Loucy (cell line): ENCODE measurements at regions not wholly inside any gene's neighbourhood (a gene's known extent, or its start where the extent isn't known, plus 50 kb on each side); places are given as distances from the start of the nearest gene placed in this dataset.

Source experiments
- H2AFZ ChIP-seq: fragments of 200-600 bp; sonication (generic); 2 replicates; pipeline ENCODE4 v1.6.0; 2016; ENCODE audit warnings: antibody characterized with exemption, mild to moderate bottlenecking, low read length, moderate library complexity
- H3F3A ChIP-seq: fragments of 200-600 bp; 2 replicates; pipeline ENCODE4 v1.6.0; 2016; ENCODE audit warnings: antibody characterized with exemption, low read depth, mild to moderate bottlenecking
- H3K27me3 ChIP-seq: fragments of 200-600 bp; sonication (generic); 2 replicates; pipeline ENCODE4 v1.6.1; 2014; ENCODE audit warnings: low read length, mild to moderate bottlenecking; ENCODE audit not compliant: insufficient read depth, poor library complexity, severe bottlenecking
- H3K36me3 ChIP-seq: fragments of 200-600 bp; sonication (generic); 2 replicates; pipeline ENCODE4 v1.6.1; 2016; ENCODE audit warnings: low read length; ENCODE audit not compliant: insufficient read depth
- H3K4me1 ChIP-seq: fragments of 200-600 bp; sonication (generic); 2 replicates; pipeline ENCODE4 v1.5.1; 2014; ENCODE audit warnings: low read length, mild to moderate bottlenecking; ENCODE audit not compliant: insufficient read depth, poor library complexity, severe bottlenecking
- H3K4me2 ChIP-seq: fragments of 200-600 bp; sonication (generic); 2 replicates; pipeline ENCODE4 v1.6.0; 2014; ENCODE audit warnings: antibody characterized with exemption, low read length, low read depth, mild to moderate bottlenecking; ENCODE audit not compliant: poor library complexity, severe bottlenecking
- H3K4me3 ChIP-seq: fragments of 200-600 bp; sonication (generic); 2 replicates; pipeline ENCODE4 v1.5.1; 2014; ENCODE audit warnings: low read length, mild to moderate bottlenecking, mixed read lengths; ENCODE audit not compliant: poor library complexity, severe bottlenecking
- H3K79me2 ChIP-seq: fragments of 200-600 bp; sonication (generic); 2 replicates; pipeline ENCODE4 v1.6.1; 2014; ENCODE audit warnings: low read length; ENCODE audit not compliant: insufficient read depth
- H3K9ac ChIP-seq: fragments of 200-600 bp; sonication (generic); 2 replicates; pipeline ENCODE4 v1.6.0; 2014; ENCODE audit warnings: mild to moderate bottlenecking, low read depth, low read length, moderate library complexity; ENCODE audit not compliant: poor library complexity, severe bottlenecking
- H3K9me2 ChIP-seq: fragments of 200-600 bp; sonication (generic); replicated peaks from 2 replicates; pipeline ENCODE4 v1.6.1; 2016; ENCODE audit warnings: low read depth, low read length, mixed read lengths
- H3K9me3 ChIP-seq: fragments of 200-600 bp; sonication (generic); 2 replicates; pipeline ENCODE4 v1.6.1; 2014; ENCODE audit warnings: mild to moderate bottlenecking, antibody characterized with exemption, low read length, low read depth; ENCODE audit not compliant: insufficient read depth
- H4K20me1 ChIP-seq: fragments of 200-600 bp; sonication (generic); 2 replicates; pipeline ENCODE4 v1.6.0; 2014; ENCODE audit warnings: antibody characterized with exemption, low read length, mild to moderate bottlenecking; ENCODE audit not compliant: insufficient read depth, poor library complexity, severe bottlenecking
- EZH2phosphoT487 ChIP-seq: fragments of 200-600 bp; IDR thresholded peaks from 2 replicates; pipeline ENCODE4 v1.6.1; 2018; ENCODE audit warnings: antibody characterized with exemption, mild to moderate bottlenecking, moderate library complexity, borderline replicate concordance
- TF ChIP-seq, protein P1 (sequence below): fragments of 200-600 bp; sonication (generic); conservative IDR thresholded peaks from 2 replicates; pipeline ENCODE4 v1.5.1; 2014; ENCODE audit warnings: mild to moderate bottlenecking, antibody characterized with exemption, low read length

DNA sequence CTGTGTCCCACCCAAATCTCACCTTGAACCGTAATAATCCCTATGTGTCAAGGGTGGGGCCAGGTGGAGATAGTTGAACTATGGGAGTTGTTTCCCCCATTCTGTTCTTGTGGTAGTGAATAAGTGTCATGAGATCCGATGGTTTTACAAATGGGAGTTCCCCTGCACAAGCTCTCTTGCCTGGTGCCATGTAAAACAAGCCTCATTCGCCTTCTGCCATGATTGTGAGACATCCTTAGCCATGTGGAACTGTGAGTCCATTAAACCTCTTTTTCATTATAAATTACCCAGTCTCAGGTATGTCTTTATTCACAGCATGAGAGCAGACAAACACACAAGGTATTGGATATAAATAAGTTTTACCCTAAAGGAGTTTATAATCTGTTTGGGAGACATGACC is 121.2 kb downstream of the MMUT start:
- Histone ChIP-seq H3K4me2 (no peak overlapping the region), H2AFZ (no peak overlapping the region), H3K9ac (no peak overlapping the region), H3K4me3 (no peak overlapping the region), H3K4me1 (peaks cover 10% of the 10 kb centered on the region), H3K27me3 (no peaks in the 10 kb centered on the region), H3K9me2 (no peaks in the 10 kb centered on the region), H4K20me1 (no peaks in the 10 kb centered on the region), H3K79me2 (no peaks in the 10 kb centered on the region), H3K36me3 (no peaks in the 10 kb centered on the region), H3F3A (no peaks in the 10 kb centered on the region), H3K9me3 (no peaks in the 10 kb centered on the region)
- TF ChIP-seq, protein P1, sequence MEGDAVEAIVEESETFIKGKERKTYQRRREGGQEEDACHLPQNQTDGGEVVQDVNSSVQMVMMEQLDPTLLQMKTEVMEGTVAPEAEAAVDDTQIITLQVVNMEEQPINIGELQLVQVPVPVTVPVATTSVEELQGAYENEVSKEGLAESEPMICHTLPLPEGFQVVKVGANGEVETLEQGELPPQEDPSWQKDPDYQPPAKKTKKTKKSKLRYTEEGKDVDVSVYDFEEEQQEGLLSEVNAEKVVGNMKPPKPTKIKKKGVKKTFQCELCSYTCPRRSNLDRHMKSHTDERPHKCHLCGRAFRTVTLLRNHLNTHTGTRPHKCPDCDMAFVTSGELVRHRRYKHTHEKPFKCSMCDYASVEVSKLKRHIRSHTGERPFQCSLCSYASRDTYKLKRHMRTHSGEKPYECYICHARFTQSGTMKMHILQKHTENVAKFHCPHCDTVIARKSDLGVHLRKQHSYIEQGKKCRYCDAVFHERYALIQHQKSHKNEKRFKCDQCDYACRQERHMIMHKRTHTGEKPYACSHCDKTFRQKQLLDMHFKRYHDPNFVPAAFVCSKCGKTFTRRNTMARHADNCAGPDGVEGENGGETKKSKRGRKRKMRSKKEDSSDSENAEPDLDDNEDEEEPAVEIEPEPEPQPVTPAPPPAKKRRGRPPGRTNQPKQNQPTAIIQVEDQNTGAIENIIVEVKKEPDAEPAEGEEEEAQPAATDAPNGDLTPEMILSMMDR, result no peak
- no peak for TF ChIP-seq EZH2phosphoT487

DNA sequence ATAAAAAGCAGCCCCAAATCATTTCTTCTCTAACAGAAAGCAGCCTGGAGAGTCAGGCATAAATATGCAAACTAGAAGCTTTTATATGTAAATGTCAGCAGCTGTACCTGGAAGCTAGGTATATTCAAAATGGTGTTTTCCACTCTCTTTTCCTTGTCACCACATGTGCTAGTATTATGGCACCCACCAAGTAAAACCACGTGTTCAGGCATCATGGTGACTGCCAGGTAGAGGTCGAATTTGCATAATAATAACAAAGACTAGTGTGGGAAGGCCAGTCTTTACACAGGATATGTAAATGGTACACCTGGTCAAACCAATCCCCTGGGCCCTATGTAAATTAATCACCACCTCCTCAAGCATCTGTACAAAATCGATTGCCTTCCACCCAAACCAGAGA is 124.0 kb downstream of the MMUT start:
- no peak overlapping the region for H2AFZ ChIP-seq
- no peaks in the 10 kb centered on the region for H3K9me2 ChIP-seq
- TF ChIP-seq, protein P1, result no peak
- TF ChIP-seq EZH2phosphoT487, result no peak
- H3K9me3 ChIP-seq, result peaks cover 6% of the 10 kb centered on the region; the same call in 1 of the 2 replicates
- peaks cover 17% of the 10 kb centered on the region for H3K4me1 ChIP-seq
- H3K4me3 ChIP-seq, result no peak overlapping the region
- H3F3A ChIP-seq, result peaks cover 8% of the 10 kb centered on the region; the same call in 1 of the 2 replicates
- no peak overlapping the region for H3K4me2 ChIP-seq
- no peaks in the 10 kb centered on the region for H3K36me3 ChIP-seq
- no peaks in the 10 kb centered on the region for H4K20me1 ChIP-seq
- H3K27me3 ChIP-seq, result no peaks in the 10 kb centered on the region
- H3K9ac ChIP-seq, result no peak overlapping the region
- H3K79me2 ChIP-seq, result no peaks in the 10 kb centered on the region

DNA sequence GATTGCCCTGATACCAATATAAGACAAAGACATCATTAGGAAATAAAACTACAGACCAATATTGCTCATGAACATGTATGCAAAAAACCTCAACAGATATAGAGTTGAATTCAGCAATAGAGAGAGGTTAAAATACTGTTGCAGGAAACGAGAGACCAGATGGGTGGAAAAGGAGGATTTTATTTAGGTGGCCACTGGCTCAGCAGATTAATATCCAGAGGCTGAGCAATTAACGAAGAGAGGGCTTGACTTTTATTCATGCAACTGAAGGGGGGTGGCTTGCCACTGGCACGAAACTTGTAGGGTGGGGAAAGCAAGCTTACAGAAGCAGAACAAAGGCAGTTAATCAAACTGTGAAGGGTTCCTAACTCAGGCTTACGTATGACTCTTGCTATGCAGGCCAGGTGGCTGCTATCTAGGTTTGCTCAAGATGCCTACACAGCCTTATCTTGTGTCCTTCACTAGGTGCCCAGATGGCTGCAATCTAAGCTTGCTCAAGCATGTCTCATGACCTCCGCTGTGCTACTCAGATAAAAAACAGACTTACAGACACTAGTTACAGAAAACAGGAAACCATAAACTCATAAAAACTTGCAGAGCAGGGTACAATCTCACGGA is 126.4 kb downstream of the MMUT start:
- TF ChIP-seq, protein P1, result no peak
- peak overlapping the region; percentile 29 for H3K4me2 ChIP-seq
- no peaks in the 10 kb centered on the region for H4K20me1 ChIP-seq
- H3K4me1 ChIP-seq, result peaks cover 13% of the 10 kb centered on the region
- peaks cover 8% of the 10 kb centered on the region; the same call in 1 of the 2 replicates for H3F3A ChIP-seq
- H3K9me3 ChIP-seq, result peaks cover 6% of the 10 kb centered on the region; the same call in 1 of the 2 replicates
- H3K4me3 ChIP-seq, result peak overlapping the region; percentile 35
- no peaks in the 10 kb centered on the region for H3K27me3 ChIP-seq
- no peaks in the 10 kb centered on the region for H3K36me3 ChIP-seq
- H3K79me2 ChIP-seq, result no peaks in the 10 kb centered on the region
- H3K9ac ChIP-seq, result peak overlapping the region; percentile 27
- H2AFZ ChIP-seq, result no peak overlapping the region
- H3K9me2 ChIP-seq, result no peaks in the 10 kb centered on the region
